HG03196 (cell line): ENCODE measurements at regions not wholly inside any gene's neighbourhood (a gene's known extent, or its start where the extent isn't known, plus 50 kb on each side); places are given as distances from the start of the nearest gene placed in this dataset.

Experiments
- ATAC-seq: cut with Tn5 transposase; IDR thresholded peaks from one replicate; pipeline ENCODE4 v1.9.1; 2021; ENCODE audit not compliant: unreplicated experiment

- ATAC-seq = no peak
These were observed 1983.5 kb upstream of the CELF4 start for GRCh38 chr18:39549144-39549543.

- ATAC-seq = no peak
These were observed 1966.1 kb upstream of the CELF4 start for GRCh38 chr18:39531659-39532058.

- ATAC-seq = no peak
These were observed 1963.8 kb upstream of the CELF4 start for GRCh38 chr18:39529358-39529757.

GRCh38 chr18:39527465-39527864 is 1961.9 kb upstream of the CELF4 start:
- no peak for ATAC-seq

GRCh38 chr18:39524370-39524769 is 1958.8 kb upstream of the CELF4 start:
- no peak for ATAC-seq

- ATAC-seq = no peak
These were observed 1957.7 kb upstream of the CELF4 start for GRCh38 chr18:39523281-39523680.

GRCh38 chr18:39521164-39521563 is 1955.6 kb upstream of the CELF4 start:
- no peak for ATAC-seq

GRCh38 chr18:39519741-39520140 is 1954.1 kb upstream of the CELF4 start:
- no peak for ATAC-seq

- no peak for ATAC-seq
These were observed 1949.7 kb upstream of the CELF4 start for GRCh38 chr18:39515299-39515698.

GRCh38 chr18:39513186-39513585 is 1947.6 kb upstream of the CELF4 start:
- ATAC-seq = no peak

- no peak for ATAC-seq
These were observed 1941.2 kb upstream of the CELF4 start for GRCh38 chr18:39506581-39507330.

GRCh38 chr18:39500306-39500705 is 1934.7 kb upstream of the CELF4 start:
- ATAC-seq = no peak

- no peak for ATAC-seq
These were observed 1932.2 kb upstream of the CELF4 start for GRCh38 chr18:39497821-39498220.

- no peak for ATAC-seq
These were observed 1931.4 kb upstream of the CELF4 start for GRCh38 chr18:39496986-39497385.

- ATAC-seq = no peak
These were observed 1928.8 kb upstream of the CELF4 start for GRCh38 chr18:39494211-39494896.

GRCh38 chr18:39491408-39491807 is 1925.8 kb upstream of the CELF4 start:
- ATAC-seq = no peak

GRCh38 chr18:39489431-39489830 is 1923.8 kb upstream of the CELF4 start:
- no peak for ATAC-seq

GRCh38 chr18:39487932-39488331 is 1922.3 kb upstream of the CELF4 start:
- ATAC-seq = no peak

- no peak for ATAC-seq
These were observed 1920.7 kb upstream of the CELF4 start for GRCh38 chr18:39486268-39486667.

GRCh38 chr18:39485696-39486095 is 1920.1 kb upstream of the CELF4 start:
- ATAC-seq = no peak

- ATAC-seq = no peak
These were observed 1915.7 kb upstream of the CELF4 start for GRCh38 chr18:39481281-39481680.

GRCh38 chr18:39480494-39481195 is 1915.0 kb upstream of the CELF4 start:
- ATAC-seq = no peak
